ENCODE measurements at regions not wholly inside any gene's neighbourhood (a gene's known extent, or its start where the extent isn't known, plus 50 kb on each side); places are given as distances from the start of the nearest gene placed in this dataset.
"Not testable (repeated sequence)": the region's sequence is repeated elsewhere in the genome, so short reads cannot be mapped to it uniquely, and the experiment has no call there.

DNA sequence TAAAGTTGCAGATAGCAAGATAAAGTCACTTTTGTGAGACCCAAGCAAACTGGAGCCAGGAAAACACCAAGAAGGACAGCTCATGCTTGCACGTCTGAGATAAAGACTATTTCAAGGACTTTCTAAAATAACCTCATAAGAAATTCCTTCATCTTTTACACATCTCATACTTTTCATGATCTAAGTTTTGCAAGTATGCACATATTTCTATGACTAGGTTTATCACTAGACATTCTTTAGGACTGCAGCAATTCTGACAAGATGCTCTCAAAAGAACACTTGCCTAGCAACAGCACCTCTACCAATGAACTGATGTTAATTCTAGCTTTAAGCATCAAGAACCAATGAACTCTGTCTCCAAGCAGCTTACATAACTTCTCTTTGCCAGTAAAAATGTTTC is 457.6 kb downstream of the SEMA3D start:
- no peak for DNase-seq

DNA sequence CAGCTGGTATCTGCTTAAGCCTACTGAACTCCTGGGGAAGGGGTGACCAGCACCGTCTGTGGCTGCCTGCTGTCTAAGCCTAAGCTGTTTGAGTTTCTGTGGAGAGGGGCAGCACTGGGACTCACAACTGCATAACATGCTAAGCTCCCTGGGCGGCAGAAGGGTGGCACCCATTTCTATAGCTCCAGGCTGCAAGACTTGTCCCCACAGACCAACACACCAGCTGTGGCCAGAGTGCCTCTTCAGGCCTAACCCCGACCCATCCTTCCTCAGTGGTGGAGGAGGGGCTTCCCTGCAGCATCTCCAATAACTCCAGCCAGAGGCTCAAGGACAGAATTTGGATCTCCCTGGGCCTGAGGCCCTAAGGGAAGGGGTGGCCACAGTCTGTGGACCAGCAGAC is 464.1 kb downstream of the SEMA3D start:
- no peak for DNase-seq

DNA sequence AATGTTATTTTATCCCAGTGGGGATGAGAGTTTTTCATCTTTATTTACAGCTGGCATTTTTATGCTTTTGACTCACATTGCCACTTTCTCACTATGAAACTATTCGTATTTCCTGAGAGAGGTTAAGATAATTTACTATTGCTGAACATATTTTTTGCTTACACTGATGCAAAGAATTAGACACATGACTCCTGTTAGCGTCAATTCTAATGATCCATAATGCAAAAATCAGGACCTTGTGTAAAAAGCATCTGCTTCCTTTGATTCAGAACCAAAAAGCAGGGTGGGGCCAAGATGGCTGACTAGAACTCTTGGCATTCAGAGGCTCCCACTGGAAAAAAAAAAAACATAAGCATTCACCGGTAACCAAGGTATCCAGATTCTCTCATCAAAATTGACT is 464.8 kb downstream of the SEMA3D start:
- no peak for DNase-seq

DNA sequence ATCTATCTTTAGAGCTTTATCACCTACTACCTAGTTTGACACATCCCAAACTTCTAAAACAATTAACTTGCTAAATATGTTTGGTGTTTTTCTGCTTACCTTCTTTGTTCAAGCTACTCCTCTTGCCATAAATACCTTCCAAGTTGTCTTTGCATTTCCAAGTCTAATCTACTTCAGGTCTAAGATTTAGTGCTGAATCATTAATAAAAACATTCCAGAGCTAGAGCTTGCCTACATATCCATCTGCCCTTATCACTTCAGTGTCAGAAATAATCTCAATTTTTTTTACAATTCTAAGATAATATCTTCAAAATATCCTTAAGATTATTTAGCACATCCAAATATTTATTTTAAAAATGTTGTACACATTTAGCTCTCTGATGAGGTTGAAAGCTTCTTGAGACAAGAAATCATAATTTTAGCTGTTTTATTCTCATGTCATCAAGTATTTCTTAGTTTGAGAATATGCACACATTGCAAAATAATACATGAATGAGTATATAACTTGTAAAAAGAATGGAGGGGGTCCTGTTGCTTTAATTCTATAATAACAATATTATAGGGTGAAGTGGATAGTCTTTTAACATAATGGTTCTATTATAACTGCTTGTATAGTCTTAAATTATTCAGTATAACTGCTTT is 466.3 kb downstream of the SEMA3D start:
- no peak for DNase-seq

DNA sequence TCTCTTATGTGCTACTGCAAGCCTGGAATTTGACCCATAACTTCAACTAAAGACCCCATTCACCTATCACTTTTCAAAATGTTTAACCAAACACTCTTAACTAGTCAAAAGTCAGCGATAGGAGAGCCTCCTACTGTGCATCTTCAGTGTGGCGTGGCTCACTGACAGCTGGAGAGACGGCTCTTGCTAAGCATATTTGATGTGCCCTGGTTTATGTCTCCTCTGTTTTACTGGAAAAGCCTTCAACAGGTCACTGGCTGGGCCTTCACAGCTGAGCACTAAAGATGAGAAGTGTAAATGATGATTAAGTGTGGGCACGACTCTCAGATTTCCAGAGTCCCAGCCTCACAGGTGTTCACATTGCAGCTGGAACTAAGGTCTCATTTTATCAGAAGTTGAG is 472.1 kb downstream of the SEMA3D start:
- DNase-seq, result no peak

DNA sequence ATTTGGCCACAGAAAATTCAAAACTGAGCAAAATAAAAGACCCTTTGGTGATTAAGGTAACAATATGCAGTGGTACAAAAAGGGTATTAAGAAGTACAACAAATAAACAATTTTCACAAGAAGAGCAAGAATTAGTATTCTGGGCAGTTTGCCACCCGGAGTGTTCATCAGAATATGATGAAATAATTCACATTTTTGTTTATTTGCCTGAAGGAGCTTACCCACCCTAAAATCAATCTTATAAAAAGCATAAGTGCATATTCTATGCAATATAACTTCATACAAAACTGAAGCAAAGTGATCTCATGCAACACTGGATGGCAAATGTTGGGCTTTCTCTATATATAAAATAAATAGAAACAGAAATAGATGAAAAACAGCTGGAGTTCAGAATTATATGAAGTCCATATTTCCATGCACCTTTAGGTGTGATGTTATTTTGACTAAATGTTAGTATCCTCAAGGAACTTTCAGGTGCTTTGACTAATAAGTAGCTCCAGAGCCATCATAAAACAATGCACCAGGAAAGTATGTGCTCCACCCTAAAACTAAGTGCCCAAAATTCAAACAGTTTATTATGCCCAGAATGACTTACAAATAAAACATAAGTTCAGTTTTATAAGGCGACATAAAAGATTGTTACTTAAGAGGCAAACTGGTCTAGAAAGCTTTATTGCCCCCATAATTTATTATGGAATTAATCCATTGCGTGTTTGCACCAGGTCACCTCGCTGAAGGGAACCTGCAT is 474.3 kb downstream of the SEMA3D start:
- no peak for DNase-seq

DNA sequence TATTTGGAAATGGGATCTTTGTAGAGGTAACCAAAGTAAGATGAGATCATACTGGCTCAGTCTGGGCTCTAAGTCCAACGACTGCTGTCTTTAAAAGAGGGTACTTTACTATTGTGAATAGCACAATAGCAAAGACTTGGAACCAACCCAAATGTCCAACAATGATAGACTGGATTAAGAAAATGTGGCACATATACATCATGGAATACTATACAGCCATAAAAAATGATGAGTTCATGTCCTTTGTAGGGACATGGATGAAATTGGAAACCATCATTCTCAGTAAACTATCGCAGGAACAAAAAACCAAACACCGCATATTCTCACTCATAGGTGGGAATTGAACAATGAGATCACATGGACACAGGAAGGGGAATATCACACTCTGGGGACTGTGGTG is 476.3 kb downstream of the SEMA3D start:
- not testable (repeated sequence) for DNase-seq

DNA sequence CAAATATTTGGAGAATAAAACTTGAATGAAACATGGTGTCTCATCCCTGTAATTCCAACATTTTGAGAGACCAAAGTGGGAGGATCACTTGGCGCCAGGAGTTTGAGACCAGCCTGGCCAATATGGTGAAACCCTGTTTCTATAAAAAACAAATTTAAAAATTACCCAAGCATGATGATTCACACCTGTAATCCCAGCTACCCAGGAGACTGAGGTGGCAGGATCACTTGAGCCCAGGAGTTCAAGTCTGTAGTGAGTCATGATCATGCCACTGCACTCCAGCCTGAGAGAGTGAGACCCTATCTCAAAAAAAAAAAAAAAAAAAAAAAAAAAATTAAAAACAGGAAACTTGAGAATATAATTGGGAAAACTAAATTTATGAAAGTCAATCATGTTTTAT is 481.1 kb downstream of the SEMA3D start:
- DNase-seq, result no peak

DNA sequence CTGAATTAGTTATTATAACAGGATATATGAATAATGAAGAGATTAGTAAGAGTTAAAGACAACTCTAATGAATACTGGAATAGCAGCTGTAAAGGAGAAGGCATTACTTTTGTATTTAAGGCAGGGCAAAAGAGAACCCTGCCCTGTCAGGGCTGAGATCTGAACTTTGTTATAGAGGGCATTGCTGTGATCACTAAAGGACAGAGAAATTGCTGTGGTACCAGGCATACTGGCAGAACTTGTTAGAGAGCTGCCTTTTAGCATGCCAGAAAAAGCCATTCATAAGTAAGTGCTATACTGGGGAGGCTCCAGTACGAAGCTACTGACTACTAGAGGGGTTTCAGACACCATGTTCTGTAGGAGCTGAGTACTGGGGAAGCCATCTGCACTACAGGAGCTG is 481.8 kb downstream of the SEMA3D start:
- no peak for DNase-seq

DNA sequence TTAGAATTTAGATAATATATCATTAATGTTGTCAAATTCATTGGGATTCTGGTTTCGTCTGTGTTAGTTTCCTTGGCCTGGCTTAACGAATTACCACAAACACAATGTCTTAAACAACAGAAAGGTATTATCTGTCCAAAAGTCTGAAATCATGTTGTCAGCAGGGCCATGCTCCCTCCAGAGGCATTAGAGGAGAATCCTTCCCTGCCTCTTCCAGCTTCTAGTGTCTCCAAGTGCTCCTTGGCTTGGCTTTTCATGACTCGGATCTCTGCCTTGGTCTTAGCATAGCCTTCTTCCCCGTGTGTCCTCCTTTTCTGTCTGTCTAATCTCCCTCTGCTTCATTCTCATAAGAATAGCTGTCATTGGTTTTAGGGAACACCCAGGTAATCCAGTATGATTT is 482.5 kb downstream of the SEMA3D start:
- DNase-seq, result no peak

DNA sequence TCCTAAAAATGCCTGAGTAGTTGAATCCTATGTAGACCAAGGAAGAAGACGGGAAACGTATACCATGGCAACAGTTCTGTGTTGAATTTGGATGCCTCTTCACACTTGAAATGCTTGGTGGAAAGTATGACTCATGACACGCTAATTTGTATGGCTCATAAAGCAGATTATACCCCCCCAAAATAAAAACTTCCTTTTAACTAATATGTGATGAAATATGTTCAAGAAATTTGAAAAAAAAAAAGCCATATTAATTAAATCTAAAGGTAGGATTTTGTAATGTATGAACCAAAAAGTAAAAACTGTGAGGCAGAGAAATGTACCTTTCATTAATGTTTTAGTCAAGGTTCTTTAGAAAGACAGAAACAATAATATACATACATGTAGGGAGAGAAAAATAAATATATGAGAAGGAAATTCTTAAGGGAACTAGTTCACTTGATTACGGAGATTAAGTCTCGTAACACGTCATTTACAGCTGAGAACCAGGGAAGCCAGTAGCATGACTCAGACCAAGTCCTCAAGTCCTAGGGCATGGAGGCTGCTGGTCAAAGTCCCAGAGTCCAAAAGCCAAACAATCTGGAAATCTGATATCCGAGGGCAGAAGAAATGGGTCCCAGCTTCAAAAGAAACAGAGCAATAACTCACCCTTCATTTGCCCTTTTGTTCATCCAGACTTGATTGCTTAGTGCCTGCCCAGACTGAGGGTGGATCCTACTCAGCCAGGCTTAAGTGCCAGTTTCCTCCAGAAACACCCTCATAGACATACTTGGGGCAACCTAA is 485.1 kb downstream of the SEMA3D start:
- no peak for DNase-seq

DNA sequence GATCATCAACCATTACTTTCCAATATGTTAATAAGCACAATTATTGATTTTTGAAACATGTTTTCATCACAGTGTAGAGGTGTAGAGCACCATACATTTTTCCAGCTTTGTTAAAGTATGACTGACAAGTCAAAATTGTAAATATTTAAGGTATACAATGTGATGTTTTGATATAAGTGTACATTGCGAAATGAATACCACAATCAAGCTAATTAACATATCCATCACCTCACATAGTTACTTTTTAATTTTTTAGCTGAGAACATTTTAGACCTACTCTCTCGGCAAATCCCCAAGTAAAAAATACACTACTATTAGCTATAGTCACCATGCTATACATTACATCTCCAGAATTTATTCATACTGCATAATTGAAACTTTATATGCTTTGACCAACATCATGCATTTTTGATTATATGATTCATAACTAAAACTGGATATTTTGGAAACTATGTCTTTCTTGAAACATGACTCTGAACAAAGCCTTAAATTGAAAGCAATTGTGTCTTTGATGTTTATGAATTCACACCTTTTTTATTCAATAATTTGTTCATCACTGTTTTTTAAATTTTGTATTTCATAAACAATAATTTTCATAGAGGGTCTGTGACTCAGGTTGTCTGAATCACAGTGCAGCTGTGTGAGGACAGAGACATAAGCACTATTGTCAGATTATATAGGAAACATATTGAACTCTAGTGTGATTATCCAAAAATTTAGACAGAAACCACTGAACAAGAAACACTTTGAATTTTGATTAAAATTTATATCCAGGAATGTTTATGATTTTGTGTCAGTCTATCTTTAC is 486.1 kb downstream of the SEMA3D start:
- DNase-seq, result no peak

DNA sequence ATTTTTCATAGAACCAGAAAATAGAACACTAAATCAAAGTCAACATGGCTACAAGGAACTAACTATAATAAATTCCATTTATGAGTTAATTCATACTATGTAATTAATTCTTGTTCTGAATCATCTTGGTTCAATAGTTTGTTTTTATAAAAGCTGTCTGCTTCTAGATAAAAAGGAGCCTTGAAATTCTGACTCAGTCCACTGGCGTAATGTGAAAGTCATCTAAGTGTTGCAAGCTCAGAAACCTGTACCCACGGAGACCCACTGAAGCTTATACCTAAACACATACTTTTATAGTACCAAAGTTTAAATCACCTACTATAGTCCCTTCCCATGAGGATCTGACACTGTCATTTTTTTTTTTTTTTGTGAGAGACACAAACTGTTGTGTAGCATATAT is 489.4 kb downstream of the SEMA3D start:
- no peak for DNase-seq

DNA sequence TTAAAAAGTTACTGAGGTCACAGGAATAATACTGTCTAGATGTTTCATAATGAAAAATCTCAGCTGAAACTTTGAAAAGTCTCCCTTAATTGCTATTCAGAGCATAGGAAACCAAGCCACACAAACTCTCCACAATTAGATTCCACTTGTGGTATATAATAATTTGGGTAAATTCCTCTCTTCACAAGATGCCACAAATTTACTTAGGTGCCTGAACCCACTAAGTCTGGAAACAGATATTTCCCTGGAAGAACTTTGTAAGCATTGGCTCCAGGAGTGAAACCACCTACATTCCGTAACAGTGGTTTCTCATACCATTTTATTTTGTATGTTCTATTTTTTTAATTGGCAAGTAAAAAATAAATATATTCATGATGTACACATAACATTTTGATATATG is 493.4 kb downstream of the SEMA3D start:
- no peak for DNase-seq

DNA sequence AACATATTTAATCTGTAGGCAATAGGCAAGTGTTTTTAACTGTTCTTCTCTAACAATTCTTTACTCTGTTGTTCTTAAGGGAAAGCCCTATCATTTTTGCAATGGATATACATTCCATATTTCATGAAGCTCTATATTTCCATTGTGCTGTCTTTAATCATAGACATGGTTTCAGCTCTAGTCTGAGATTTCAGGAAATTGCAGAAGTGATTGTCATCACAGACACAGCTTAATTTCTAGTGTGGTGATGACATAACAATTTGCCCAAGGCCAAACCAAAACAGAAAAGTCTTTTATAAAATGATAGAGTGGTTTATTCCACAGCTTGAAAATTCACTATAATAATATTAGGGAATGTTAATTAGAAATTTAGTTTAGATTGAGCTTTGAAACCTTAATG is 494.1 kb upstream of the SEMA3A start:
- no peak for DNase-seq

DNA sequence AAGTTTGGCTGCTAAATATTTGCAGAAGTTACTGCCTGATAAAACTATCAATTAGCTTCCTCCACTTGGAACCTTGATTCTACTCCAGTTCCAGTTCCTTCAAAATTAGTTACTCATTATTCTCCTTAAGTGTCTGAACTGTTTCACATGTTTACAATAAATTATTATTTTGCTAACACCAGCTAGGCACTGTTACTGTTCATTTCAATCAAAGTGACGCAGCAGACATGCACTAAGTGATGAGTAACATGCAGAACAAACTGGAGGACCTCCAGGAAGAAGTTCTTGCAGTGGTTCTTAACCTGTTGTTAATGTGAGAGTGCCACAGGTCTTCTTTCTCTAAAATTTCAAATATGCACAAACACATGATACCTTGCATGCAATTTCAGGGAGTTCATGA is 491.8 kb upstream of the SEMA3A start:
- DNase-seq, result no peak

DNA sequence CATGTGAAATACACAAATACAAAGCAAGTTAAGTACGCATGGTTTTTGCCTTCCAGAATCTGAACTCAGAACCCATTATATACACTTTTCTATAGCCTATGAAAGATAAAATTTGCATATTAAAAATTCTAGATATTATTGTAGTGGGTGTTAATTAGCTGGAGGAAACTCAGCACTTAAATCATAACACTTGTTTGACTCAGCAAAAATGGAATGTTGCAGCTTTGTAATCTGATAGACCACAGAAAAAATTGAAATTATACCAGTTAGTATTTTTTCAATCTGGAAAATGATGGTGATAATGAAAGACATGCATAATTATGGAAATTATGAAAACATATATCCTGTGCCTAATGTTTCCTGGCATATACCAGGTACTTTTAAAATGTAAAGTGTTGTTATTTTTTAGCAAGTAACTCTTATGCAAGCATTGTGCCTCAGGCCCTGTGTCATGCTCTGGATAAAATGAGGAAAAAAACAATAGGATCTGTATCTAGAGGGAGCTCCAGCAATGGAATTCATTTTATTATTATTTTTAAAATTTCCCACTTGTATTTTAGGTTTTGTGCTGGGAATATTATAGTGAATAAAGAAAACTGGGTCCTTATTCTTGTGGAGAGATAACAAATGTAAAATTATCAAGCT is 490.4 kb upstream of the SEMA3A start:
- DNase-seq, result no peak

DNA sequence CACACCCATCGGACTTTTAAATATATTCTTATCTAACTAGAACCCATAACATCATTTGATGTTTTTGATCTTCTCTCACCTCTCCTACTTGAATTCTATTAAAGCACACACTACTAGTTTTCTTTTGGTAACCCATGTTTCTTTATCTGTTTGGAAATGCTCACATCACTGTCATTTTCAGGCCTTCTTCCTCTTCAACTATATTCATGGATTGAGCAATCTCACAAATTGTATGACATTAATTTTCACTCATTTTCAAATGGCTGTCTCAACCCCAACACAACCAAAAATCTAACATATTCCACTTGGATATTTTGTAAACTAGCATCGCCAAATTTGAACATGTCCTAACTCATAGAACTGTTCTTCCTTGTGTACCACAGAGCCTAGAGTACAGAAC is 488.0 kb upstream of the SEMA3A start:
- no peak for DNase-seq

DNA sequence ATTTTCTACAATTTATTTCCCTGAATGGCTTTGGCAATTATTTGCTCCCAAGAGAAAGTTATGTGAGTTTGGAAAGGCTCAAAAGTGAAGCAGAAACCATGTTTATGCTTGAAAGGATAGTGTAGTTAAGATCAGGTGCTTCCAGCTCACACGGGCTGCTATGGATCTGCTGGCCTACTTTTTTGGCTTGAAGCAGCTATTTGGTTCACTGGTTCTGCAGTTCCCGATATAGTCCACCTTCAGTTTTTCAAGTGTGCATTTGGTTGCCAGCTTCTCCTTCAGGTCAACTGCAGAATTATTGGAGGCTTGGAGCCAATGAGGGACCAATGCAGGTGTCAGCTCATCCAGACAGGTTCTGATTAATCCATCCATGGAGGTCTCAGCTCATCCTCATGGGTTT is 484.3 kb upstream of the SEMA3A start:
- DNase-seq, result no peak

DNA sequence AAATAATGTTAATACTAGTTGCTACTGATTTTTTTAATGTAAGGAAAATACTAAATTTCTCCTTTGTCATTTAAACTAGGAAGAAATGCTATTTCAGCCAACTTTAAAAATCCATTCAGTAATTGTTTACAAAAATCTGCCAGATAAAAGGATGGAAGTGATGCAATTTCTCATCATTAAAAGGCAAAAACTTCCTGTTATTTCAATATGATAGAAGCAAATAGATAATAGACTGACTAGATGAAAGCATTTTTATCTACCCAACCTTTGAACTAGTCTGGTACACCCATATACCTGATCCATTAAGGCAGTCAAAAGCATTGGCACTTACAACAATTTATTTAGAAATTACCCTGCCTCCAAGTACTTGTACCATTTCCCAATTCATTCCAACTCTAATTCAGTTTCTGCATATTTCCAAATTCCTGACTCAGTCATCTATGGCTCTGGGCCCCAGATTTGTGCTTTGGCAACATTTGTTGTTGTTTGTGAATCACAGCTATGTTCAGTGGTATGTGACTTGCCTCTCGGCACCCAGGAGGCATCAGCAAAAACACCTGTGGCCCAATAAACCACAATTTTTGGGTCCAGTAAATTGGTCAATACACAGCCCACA is 482.6 kb upstream of the SEMA3A start:
- DNase-seq, result no peak

DNA sequence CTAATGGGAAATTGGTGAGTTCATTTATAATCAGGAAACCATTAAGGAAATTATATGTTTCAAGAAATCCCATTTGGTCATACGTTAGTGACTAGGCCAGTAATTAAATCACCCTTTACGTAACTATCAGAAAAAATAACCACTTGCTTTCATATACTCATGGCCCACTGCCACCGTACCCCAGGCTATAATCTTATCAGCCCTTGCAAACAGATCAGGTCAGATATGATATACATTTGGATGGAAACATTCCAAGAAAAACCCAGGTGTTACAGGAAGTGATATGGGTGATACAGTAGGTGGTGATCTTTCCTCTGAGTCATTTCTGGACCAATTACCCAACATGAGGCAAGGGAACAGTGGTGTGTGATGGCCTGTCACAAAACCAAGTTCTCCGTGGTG is 481.0 kb upstream of the SEMA3A start:
- DNase-seq, result no peak

DNA sequence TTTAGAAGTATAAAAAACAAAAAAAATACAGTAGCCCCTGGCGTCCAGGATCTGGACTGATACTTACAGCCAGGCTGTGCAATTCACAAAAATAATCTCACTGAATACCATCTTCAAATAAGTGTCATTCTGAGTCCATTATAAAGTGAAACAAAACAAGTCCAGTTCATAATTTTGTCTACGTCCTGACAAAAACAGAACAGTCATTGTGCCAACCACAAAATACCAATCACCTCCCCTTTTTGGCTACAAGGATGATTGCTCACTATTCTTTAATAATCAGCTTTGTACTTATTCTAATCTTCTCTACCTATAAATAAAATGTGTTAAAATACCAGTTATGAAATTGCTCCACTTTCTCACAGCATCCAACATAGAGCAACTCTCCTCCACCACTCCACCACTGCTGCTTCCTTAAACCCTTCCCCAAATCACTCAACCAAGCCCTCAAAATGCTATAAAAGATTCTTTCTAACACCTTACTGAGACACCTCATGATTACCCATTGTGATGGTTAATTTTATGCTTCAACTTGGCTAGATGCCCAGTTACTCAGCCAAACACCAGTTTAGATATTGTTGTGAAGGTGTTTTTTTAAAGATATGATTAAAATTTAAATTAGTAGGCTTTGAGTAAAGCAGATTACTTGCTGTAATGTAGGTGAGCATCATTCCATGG is 479.8 kb upstream of the SEMA3A start:
- DNase-seq, result no peak
